Left renal cortex interstitium (tissue), 4 donors: ENCODE measurements at regions not wholly inside any gene's neighbourhood (a gene's known extent, or its start where the extent isn't known, plus 50 kb on each side); places are given as distances from the start of the nearest gene placed in this dataset.

Experiments
- DNase-seq, 4 donors: peaks; one replicate each; pipeline ENCODE4 v3.0.0-alpha.2; 2013; ENCODE audit warnings: low read depth in 4 of 4, low spot score in 2 of 4, missing footprints in 1 of 4

DNA sequence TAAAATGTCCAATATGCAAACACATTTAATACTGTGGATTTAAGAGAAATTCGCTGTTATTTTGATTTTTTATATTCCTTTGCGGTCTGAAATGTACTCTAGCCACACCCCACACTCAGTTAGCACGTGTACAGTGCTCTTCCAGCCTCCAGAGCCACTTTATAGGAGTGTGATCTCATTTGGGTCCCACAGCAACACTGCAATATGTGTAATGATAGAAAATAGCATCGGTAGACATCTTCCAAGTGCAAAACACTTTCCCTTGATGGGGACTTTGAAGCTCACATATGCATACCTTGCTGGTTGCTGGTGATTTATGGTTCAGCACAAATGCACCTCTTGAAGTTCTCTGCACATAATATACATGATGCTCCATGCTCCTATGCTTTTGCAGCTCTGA, 148.3 kb downstream of the GAS1 start:
- DNase-seq: no peak

GRCh38 chr9:86796666-86797065, 150.6 kb downstream of the GAS1 start:
- DNase-seq: no peak

GRCh38 chr9:86795823-86796553, 151.3 kb downstream of the GAS1 start:
- DNase-seq: no peak

DNA sequence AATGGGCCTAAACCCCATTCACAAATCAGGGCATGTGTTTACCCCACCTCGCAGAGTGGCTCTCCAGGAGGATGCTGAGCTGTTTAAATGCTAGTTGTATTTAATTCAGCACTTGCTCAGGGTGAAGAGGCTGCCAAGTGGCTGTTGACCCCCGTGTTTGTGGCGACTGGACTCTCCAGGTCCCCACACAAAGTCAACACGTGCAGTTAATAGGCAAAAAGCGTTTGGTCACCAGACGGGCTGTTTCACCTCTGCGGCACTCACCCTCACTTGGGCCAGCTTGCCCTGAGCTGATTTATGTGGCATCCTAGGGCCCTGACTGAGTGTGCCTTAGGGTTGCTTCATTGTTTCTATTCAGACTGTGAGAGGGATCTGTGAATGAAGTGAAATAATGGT, 152.3 kb downstream of the GAS1 start:
- DNase-seq: no peak

GRCh38 chr9:86794391-86795046, 152.8 kb downstream of the GAS1 start:
- DNase-seq: no peak

GRCh38 chr9:86792136-86792535, 155.2 kb downstream of the GAS1 start:
- no peak for DNase-seq

DNA sequence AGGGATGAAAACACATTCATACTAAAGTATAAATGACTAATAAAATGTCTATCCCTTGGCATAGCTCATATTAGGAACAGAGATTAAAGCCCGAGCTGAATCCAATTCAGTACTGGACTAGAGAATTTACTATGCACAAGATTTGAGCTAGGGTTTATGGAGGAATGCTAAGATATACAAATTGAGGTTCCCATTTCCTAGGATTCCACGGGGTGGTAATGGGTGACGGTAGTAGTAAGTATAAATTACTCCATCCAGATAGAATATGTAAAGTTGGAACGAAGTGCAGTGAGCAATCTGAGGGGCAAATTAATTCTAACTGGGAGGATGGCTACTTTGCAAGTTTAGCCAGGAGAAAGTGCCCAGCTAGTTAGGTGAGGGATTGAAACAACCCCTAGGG, 156.5 kb downstream of the GAS1 start:
- DNase-seq: no peak

GRCh38 chr9:86788456-86788855, 158.8 kb downstream of the GAS1 start:
- no peak for DNase-seq

DNA sequence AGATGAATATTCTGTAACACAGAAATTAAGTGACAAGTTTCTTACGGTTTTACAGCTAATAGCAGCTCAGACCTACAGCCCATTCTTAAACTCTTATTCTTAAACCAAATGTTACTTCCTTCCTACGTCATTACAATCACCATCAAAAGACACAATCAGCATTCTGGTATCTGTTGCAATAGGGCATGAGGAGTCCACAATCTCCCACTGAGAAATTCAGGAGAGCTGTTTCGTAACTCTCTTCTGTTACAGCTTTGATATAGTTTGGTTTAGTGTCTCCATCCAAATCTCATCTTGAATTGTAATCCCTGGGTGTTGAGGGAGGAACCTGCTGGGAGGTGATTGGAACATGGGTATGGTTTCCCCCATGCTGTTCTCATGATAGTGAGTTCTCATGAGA, 163.4 kb downstream of the GAS1 start:
- DNase-seq: no peak

DNA sequence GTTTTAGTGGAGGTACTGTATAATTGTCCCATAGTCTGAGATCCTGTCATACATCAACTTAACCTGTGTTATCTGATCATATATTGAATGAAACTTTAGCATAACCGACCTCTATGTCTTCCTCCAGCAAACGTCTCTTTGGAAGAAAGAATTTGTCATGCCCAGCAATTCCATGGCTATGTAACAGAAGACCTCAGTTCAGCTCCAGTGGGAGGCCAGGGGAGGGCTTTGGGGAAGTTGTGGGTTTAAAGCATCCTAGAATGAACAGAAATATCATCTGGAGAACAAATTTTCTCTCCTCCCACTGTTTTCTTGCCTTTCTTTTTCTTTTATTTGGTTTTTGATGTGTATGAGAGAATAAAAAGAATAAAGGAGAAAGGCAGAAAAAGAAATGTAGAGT, 164.5 kb downstream of the GAS1 start:
- DNase-seq: no peak

- no peak for DNase-seq
Observed at GRCh38 chr9:86778761-86779160, 168.5 kb downstream of the GAS1 start.

- no peak for DNase-seq
Observed at GRCh38 chr9:86775718-86776117, 171.6 kb downstream of the GAS1 start.

- DNase-seq: no peak
Observed at GRCh38 chr9:86774116-86774515, 173.2 kb downstream of the GAS1 start.

GRCh38 chr9:86773422-86773945, 173.8 kb downstream of the GAS1 start:
- no peak for DNase-seq

GRCh38 chr9:86772635-86772993, 174.7 kb downstream of the GAS1 start:
- DNase-seq: no peak

GRCh38 chr9:86771941-86772634, 175.2 kb downstream of the GAS1 start:
- DNase-seq: no peak

- no peak for DNase-seq
Observed at GRCh38 chr9:86771420-86771819, 175.9 kb downstream of the GAS1 start.

- DNase-seq: no peak
Observed at GRCh38 chr9:86768709-86769108, 178.6 kb downstream of the GAS1 start.

DNA sequence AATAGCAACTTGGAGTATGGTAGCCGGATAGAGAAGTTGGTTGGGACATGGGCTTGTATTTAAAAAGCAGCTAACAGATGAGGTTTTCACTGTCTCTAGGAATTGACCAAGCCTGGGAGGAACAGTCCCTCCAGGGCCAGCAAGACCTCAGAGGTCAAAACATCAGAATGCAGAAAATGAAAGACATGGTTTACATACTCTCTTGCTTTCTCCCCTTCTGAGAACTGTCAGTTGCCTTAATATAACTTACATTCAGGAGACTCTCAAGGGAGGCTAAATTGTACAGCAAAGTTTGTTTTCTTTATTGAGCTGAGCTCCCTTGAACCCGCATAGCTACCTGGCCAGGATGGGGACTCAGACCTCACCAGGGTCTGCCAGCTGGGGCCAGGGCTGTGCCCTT, 179.3 kb downstream of the GAS1 start:
- DNase-seq: no peak

GRCh38 chr9:86767373-86767772, 179.9 kb downstream of the GAS1 start:
- DNase-seq: no peak

DNA sequence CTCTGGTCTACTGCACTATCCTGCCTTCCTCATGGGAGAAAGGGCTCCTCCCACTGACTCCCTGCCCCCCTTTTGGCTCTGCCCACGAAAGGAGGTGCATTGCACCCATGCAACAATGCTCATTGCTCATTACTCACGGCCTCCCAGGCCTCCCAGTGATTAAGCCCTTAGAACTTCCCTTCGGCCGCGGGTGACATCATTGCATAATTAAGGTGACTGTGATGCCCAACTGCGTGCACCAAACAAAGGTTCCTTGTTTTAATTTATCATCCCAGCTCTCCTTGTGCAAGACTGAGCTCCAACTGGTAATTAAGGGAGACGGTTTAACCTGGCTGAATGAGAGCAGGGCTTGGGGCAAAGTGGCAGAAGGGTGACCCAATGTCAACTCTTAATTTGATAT, 180.4 kb downstream of the GAS1 start:
- DNase-seq: no peak

- no peak for DNase-seq
Observed at GRCh38 chr9:86766511-86766910, 180.8 kb downstream of the GAS1 start.
